CD4-positive, CD25-positive, alpha-beta regulatory T cell (primary cell): ENCODE measurements at regions not wholly inside any gene's neighbourhood (a gene's known extent, or its start where the extent isn't known, plus 50 kb on each side); places are given as distances from the start of the nearest gene placed in this dataset.
"Not testable (repeated sequence)": the region's sequence is repeated elsewhere in the genome, so short reads cannot be mapped to it uniquely, and the experiment has no call there.

Source experiments
- ATAC-seq, 2 donors: fragments of 150-1000 bp; cut with Tn5 transposase; one replicate each; pipeline ENCODE4 v1.10.0; 2021; ENCODE audit warnings: low read depth in 2 of 2, moderate number of reproducible peaks in 2 of 2, moderate library complexity in 1 of 2
- DNase-seq, 3 donors: peaks; one replicate each; pipeline versions ENCODE4 v3.0.0 to v3.0.0-alpha.2; 2012 to 2022; ENCODE audit warnings: mixed read lengths in 1 of 3
- H3K27ac ChIP-seq: one replicate; pipeline ENCODE4 v1.7.0; 2013; ENCODE audit warnings: mild to moderate bottlenecking, low read length; ENCODE audit not compliant: insufficient read depth, poor library complexity, severe bottlenecking
- H3K27me3 ChIP-seq: one replicate; pipeline ENCODE4 v1.7.0; 2013; ENCODE audit warnings: low read length; ENCODE audit not compliant: control insufficient read depth, insufficient read depth
- H3K36me3 ChIP-seq: one replicate; pipeline ENCODE4 v1.7.0; 2013; ENCODE audit warnings: mild to moderate bottlenecking, low read length, moderate library complexity; ENCODE audit not compliant: control insufficient read depth, insufficient read depth
- H3K4me1 ChIP-seq: 2 replicates; pipeline ENCODE4 v1.7.0; 2013; ENCODE audit warnings: mild to moderate bottlenecking, low read length; ENCODE audit not compliant: insufficient read depth, control insufficient read depth, poor library complexity, severe bottlenecking
- H3K4me3 ChIP-seq: one replicate; pipeline ENCODE4 v1.7.0; 2013; ENCODE audit warnings: low read depth, mild to moderate bottlenecking, low read length, moderate library complexity
- H3K9me3 ChIP-seq, 2 experiments: 1 replicate in 1 of 2; 2 replicates in 1 of 2; pipeline ENCODE4 v1.7.0; 2013; ENCODE audit warnings: low read length in 2 of 2, mild to moderate bottlenecking in 1 of 2, moderate library complexity in 1 of 2; ENCODE audit not compliant: control insufficient read depth in 2 of 2
- H3K27ac Mint-ChIP-seq, 3 donors: one replicate each; pipeline ENCODE4 v1.8.0; 2020 to 2022; ENCODE audit warnings: mild to moderate bottlenecking in 3 of 3, mixed read lengths in 3 of 3, moderate library complexity in 2 of 3
- H3K27me3 Mint-ChIP-seq: one replicate; pipeline ENCODE4 v1.8.0; 2022; ENCODE audit warnings: mild to moderate bottlenecking, mixed read lengths
- H3K36me3 Mint-ChIP-seq: one replicate; pipeline ENCODE4 v1.8.0; 2020; ENCODE audit warnings: mixed read lengths
- H3K4me1 Mint-ChIP-seq, 4 donors: one replicate each; pipeline ENCODE4 v1.8.0; 2020 to 2022; ENCODE audit warnings: mixed read lengths in 4 of 4, mild to moderate bottlenecking in 1 of 4
- H3K4me3 Mint-ChIP-seq, 4 donors: one replicate each; pipeline ENCODE4 v1.8.0; 2020 to 2022; ENCODE audit warnings: mild to moderate bottlenecking in 4 of 4, mixed read lengths in 4 of 4, moderate library complexity in 3 of 4
- H3K9me3 Mint-ChIP-seq, 7 donors: one replicate each; pipeline ENCODE4 v1.8.0; 2020 to 2022; ENCODE audit warnings: mixed read lengths in 7 of 7, mild to moderate bottlenecking in 3 of 7, moderate library complexity in 2 of 7

DNA sequence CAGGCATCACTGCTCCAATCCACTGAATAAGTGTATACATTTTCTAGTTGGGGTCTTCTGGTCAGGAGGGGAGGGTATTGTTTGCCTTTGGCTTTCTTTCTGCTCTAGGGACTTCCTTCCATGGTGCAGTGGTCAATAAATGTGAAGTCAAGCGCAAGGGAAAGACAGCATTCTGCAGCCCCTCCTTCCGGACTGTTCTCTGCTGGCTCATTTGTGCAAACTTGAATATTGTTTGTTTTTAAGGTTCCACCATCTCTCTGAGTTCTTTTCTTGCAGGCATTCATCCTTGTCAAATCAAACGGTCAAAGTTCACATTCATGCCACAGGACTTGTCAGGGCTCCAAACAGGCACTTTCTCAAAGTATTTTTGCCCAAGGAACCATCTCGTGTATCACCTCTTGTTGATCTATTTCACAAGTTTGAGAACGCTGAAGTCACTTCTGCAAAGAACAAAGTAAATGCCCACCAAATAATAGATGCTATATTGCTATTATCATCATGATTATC, 205.6 kb upstream of the KAZN start:
- Mint-ChIP-seq H3K27ac (no peak overlapping the region), H3K4me3 (no peak overlapping the region), H3K9me3 (peaks cover 0 to 6% (median 4%) of the 10 kb centered on the region in 7 donors), H3K36me3 (no peaks in the 10 kb centered on the region), H3K4me1 (no peaks in the 10 kb centered on the region), H3K27me3 (peaks cover 5% of the 10 kb centered on the region)
- H3K36me3 ChIP-seq, result no peaks in the 10 kb centered on the region
- H3K27me3 ChIP-seq, result no peaks in the 10 kb centered on the region
- no peak overlapping the region for H3K27ac ChIP-seq
- DNase-seq (no peak), ATAC-seq (no peak)
- H3K9me3 ChIP-seq, result no peaks in the 10 kb centered on the region
- no peaks in the 10 kb centered on the region for H3K4me1 ChIP-seq
- H3K4me3 ChIP-seq, result no peak overlapping the region

DNA sequence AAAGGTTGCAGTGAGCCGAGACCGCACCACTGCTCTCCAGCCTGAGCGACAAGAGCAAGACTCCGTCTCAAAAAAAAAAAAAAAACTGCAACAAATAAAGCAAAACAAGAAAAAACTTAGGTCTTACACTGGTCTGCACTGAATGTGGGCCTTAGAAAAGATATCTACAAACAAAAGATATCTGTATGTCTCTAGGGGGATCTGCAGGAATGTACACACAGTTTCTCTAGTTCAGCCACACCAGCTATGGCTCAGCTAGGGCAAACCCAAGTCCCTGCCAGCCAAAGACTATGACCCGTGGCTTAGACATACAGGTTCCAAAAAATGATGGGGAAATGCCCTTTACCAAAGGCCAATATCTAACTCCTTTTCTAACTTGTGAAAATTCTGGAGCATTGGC, 202.4 kb upstream of the KAZN start:
- Mint-ChIP-seq H3K27me3 (no peaks in the 10 kb centered on the region), H3K4me3 (no peak overlapping the region), H3K9me3 (peaks cover 0 to 4% (median 0%) of the 10 kb centered on the region in 7 donors), H3K36me3 (no peaks in the 10 kb centered on the region), H3K4me1 (no peaks in the 10 kb centered on the region), H3K27ac (no peak overlapping the region)
- ATAC-seq, result no peak
- no peaks in the 10 kb centered on the region for H3K27me3 ChIP-seq
- H3K27ac ChIP-seq, result no peak overlapping the region
- H3K4me1 ChIP-seq, result no peaks in the 10 kb centered on the region
- no peaks in the 10 kb centered on the region for H3K36me3 ChIP-seq
- H3K4me3 ChIP-seq, result no peak overlapping the region
- DNase-seq, result no peak
- no peaks in the 10 kb centered on the region for H3K9me3 ChIP-seq

DNA sequence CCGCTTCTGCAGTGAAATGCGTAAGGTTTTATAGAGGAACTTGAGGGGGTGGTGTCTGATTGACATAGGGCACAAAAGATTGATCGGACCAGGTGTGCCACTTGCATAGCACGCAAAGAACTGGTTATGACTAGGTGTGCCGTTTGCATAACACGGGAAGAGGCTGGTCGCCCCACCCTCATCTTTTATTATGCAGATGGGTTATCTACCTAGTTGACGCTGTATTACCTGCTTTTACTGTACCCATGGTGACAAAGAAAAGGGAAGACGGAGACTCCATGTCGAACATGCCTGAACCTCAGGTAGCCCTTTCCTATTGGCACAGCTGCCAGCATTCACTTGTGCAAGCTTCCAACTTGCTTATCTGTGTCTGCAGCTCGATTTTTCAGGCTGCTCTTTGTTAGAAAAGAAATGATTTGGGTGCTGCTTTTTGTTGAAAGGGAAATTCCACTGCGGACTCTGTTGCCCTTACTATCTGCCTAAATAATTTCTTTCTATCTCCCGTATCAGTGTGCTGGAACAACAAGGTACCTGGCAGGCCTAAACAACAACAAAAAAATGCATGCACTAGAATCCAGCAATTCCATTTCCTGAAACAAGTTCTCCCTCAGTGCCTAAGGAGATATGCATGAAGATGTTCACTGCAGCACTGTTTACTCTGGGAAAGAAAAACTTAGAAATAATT, 194.4 kb upstream of the KAZN start:
- Mint-ChIP-seq H3K27me3 (no peaks in the 10 kb centered on the region), H3K9me3 (peaks cover 0 to 3% (median 0%) of the 10 kb centered on the region in 7 donors), H3K36me3 (no peaks in the 10 kb centered on the region), H3K4me3 (no peak overlapping the region), H3K27ac (no peak overlapping the region), H3K4me1 (no peaks in the 10 kb centered on the region)
- ATAC-seq (no peak), DNase-seq (no peak)
- Histone ChIP-seq H3K4me1 (no peaks in the 10 kb centered on the region), H3K9me3 (no peaks in the 10 kb centered on the region), H3K27ac (no peak overlapping the region), H3K27me3 (no peaks in the 10 kb centered on the region), H3K36me3 (no peaks in the 10 kb centered on the region), H3K4me3 (no peak overlapping the region)

DNA sequence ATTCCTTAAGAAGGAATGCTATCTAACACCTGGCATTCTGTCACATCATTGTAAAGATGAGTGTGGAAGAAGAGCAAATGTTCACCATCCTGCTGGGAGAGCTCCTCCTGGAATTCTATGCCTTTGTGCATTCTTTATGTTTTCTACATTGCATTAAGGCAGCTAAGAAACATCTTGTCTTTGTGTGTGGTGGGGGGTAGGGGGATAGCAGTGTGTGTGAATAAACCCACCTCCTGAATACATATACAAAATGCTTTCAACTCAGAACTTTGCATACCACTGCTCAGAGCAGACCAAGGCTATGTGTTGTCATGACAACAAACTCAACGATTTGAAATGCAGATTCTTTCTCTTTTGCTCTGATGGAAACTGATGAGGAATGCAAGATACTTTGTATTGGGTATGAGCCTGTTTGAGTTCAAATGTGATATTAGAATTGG, 193.6 kb upstream of the KAZN start:
- no peak for ATAC-seq
- Mint-ChIP-seq H3K4me1 (no peaks in the 10 kb centered on the region), H3K4me3 (no peak overlapping the region), H3K27me3 (no peaks in the 10 kb centered on the region), H3K27ac (no peak overlapping the region), H3K36me3 (no peaks in the 10 kb centered on the region), H3K9me3 (peaks cover 0 to 3% (median 0%) of the 10 kb centered on the region in 7 donors)
- Histone ChIP-seq H3K4me3 (no peak overlapping the region), H3K36me3 (no peaks in the 10 kb centered on the region), H3K9me3 (no peaks in the 10 kb centered on the region), H3K4me1 (no peaks in the 10 kb centered on the region), H3K27me3 (no peaks in the 10 kb centered on the region), H3K27ac (no peak overlapping the region)
- DNase-seq, result no peak

DNA sequence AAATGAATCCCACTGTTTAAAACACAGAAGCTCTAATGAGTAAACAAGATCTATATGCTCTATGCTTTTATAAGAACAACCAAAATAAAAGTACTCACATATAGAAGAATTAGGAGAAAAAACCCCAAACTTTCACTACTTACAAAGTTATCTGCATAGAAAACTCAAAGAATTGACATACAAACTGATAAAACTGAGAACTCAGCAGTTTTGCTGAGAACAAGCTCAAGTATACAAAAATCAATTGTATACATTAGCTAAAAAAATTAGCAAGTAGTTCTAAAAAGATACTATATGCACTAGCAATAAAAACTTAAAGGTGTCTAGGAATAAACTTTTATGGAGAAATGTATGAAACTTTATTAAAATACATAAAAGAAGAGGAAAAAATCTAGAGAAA, 186.2 kb upstream of the KAZN start:
- Histone ChIP-seq H3K9me3 (no peaks in the 10 kb centered on the region), H3K27ac (no peak overlapping the region), H3K27me3 (no peaks in the 10 kb centered on the region), H3K4me1 (no peaks in the 10 kb centered on the region), H3K4me3 (no peak overlapping the region), H3K36me3 (no peaks in the 10 kb centered on the region)
- Mint-ChIP-seq H3K27ac (no peak overlapping the region), H3K4me3 (no peak overlapping the region), H3K36me3 (no peaks in the 10 kb centered on the region), H3K9me3 (peaks cover 0 to 4% (median 0%) of the 10 kb centered on the region in 7 donors), H3K27me3 (no peaks in the 10 kb centered on the region), H3K4me1 (no peaks in the 10 kb centered on the region)
- DNase-seq (no peak), ATAC-seq (no peak)

DNA sequence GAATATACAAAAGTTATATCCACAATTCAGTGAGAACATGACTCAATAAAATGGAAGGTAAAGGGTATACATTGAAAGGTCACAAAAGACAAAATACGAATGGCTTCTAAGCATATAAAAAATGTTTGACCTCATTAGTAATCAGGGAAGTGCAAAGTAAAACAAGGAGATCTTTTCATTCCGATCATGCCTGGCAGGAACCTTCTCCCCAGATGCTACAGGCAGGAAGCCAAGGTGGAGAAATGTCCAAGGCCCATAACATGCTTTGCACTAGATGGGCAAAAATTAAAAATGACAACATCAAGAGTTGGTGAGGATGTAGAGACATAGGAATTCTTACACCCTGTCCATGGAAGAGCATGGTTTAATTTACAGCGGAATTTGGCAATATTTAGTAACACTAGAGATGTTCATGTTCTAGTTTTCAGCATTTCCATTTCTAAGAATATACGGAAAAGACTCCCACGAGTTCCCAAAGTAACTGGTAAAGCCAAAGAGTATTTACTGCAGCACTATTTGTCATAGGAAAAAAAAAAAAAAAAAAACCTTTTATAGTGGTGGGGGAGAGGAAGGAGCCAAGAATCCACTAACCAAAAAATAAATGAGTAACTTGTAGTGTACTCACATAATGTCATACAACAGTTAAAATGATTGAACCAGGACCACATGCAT, 184.5 kb upstream of the KAZN start:
- no peaks in the 10 kb centered on the region for H3K27me3 ChIP-seq
- Mint-ChIP-seq H3K27me3 (no peaks in the 10 kb centered on the region), H3K36me3 (no peaks in the 10 kb centered on the region), H3K4me3 (no peak overlapping the region), H3K9me3 (peaks cover 0 to 4% (median 0%) of the 10 kb centered on the region in 7 donors), H3K27ac (no peak overlapping the region), H3K4me1 (no peaks in the 10 kb centered on the region)
- no peaks in the 10 kb centered on the region for H3K36me3 ChIP-seq
- no peak overlapping the region for H3K4me3 ChIP-seq
- no peaks in the 10 kb centered on the region for H3K4me1 ChIP-seq
- no peaks in the 10 kb centered on the region for H3K9me3 ChIP-seq
- no peak for DNase-seq
- H3K27ac ChIP-seq, result no peak overlapping the region
- no peak for ATAC-seq

DNA sequence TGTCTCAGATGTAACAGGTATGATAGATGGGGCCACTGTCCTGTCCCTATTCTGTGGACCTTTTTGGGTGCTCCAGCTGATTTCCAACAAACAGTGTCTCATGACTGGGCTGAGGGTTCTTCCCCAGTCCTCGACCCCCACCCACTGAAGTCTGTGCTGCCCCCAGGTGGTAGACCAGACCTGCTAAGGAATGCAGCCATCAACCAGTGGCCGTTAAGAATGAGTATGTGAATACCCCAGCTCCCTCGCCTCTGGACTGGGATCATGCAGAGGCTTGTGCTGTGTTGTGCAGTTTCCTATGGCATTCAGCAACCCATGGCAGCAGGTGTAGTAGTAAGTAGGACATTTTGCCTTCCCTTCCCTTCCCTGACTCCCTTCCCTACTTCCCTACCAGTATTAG, 183.1 kb upstream of the KAZN start:
- H3K9me3 ChIP-seq, result no peaks in the 10 kb centered on the region
- no peaks in the 10 kb centered on the region for H3K27me3 ChIP-seq
- Mint-ChIP-seq H3K9me3 (peaks cover 0 to 4% (median 0%) of the 10 kb centered on the region in 7 donors), H3K36me3 (no peaks in the 10 kb centered on the region), H3K4me3 (no peak overlapping the region), H3K4me1 (no peaks in the 10 kb centered on the region), H3K27me3 (no peaks in the 10 kb centered on the region), H3K27ac (no peak overlapping the region)
- H3K4me3 ChIP-seq, result no peak overlapping the region
- no peaks in the 10 kb centered on the region for H3K4me1 ChIP-seq
- DNase-seq (no peak), ATAC-seq (no peak)
- H3K36me3 ChIP-seq, result no peaks in the 10 kb centered on the region
- no peak overlapping the region for H3K27ac ChIP-seq

DNA sequence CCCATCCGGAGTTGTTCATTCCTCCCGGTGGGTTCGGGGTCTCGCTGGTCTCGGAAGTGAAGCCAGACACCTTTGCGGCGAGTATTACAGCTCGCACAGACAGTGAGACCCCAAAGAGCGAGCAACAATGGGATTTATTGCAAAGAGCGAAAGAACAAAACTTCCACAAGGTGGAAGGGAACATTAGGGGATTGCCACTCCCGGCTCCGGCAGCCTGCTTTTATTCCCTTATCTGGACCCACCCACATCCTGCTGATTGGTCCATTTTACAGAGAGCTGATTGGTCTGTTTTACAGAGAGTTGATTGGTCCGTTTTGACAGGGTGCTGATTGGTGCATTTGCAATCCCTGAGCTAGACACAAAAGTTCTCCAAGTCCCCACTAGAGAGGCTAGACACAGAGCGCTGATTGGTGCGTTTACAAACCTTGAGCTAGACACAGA, 178.7 kb upstream of the KAZN start:
- H3K4me1 Mint-ChIP-seq, H3K9me3 ChIP-seq, H3K4me1 ChIP-seq, H3K27me3 ChIP-seq, H3K4me3 ChIP-seq, H3K36me3 Mint-ChIP-seq, H3K27ac Mint-ChIP-seq, H3K4me3 Mint-ChIP-seq, H3K36me3 ChIP-seq, ATAC-seq, H3K27me3 Mint-ChIP-seq, DNase-seq, H3K27ac ChIP-seq, H3K9me3 Mint-ChIP-seq: not testable (repeated sequence)
